Suppressor macrophage (primary cell): ENCODE measurements at regions not wholly inside any gene's neighbourhood (a gene's known extent, or its start where the extent isn't known, plus 50 kb on each side); places are given as distances from the start of the nearest gene placed in this dataset.

Source experiments
- DNase-seq, 4 experiments: peaks; one replicate each; pipeline ENCODE4 v3.0.0-alpha.2; 2020 to 2022

DNA sequence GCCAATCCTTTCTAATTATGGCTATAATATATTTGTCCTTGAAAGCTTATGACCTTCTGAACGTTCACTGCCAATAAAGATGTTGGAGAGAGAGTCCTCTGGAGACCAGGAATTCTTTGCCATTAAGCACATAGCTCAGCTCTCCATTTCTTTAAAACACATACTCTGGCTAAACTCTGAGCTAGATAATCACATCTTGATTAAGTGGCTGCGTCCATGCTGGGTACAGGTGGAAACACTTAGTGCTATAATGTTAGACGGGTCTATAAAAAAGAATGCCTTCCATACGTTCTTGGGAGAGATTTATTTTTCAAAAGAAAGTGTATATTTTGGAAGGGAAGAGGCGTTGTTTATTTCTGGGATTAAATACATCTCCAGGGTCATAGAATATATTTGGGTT, 314.5 kb downstream of the LPIN1 start:
- DNase-seq, result no peak

DNA sequence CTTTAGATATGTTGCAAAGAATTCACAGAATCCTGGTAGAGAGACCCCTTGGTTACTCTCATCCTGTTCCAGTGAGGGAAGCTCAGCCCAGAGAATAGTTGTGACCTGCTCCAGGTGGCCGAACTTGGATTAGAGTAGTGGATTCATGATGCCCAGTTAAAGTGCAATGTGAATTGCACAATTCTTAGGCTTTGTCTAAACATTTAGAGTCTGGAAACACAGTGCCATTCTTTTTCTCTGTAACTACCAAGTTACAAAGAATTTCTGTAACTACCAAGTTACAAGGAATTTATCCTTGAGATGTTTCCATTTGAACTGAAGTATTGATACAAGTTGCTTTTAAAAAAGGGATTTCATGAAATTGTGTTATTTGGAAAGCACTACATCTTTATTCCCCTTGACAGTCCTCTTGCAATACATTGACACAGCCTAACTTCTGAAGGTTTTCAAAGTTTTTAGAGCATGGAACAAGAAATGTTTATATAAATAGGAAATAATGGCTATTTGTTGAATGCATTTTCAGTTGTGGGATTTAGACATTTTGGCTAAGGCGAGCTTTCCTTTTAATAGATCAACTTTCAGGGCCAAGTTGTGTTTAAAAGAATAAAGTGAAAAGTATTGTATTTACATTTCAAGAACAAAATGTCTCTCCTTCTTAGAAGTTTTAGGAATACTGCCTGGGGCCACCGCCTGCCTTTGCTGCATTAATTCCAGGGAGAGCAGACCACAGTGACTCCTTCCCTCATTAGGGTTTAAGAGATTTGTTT, 315.0 kb downstream of the LPIN1 start:
- no peak for DNase-seq

DNA sequence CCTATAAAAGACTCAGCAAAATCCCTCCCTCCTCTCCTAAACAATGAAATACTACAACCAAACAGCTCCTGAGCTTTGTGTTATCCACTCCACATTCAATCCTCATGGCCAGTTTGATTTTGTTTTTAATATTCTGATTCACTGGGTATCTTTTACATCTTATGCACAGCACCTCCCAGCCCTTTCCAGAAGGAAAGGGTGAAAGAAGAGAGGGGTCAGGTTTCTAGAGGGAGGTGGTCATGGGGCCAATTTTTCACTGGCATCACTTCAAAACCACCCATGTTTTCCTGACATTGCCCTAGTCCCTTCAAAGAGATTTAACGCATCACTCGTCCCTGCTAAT, 315.6 kb downstream of the LPIN1 start:
- DNase-seq, result no peak

- no peak for DNase-seq
These were observed 316.8 kb downstream of the LPIN1 start for GRCh38 chr2:12063210-12063609.

GRCh38 chr2:12064153-12064552, 317.7 kb downstream of the LPIN1 start:
- DNase-seq, result no peak

GRCh38 chr2:12066116-12066515, 319.7 kb downstream of the LPIN1 start:
- no peak for DNase-seq

- no peak for DNase-seq
These were observed 320.6 kb downstream of the LPIN1 start for GRCh38 chr2:12066986-12067385.

- no peak for DNase-seq
These were observed 322.5 kb downstream of the LPIN1 start for GRCh38 chr2:12068796-12069538.

DNA sequence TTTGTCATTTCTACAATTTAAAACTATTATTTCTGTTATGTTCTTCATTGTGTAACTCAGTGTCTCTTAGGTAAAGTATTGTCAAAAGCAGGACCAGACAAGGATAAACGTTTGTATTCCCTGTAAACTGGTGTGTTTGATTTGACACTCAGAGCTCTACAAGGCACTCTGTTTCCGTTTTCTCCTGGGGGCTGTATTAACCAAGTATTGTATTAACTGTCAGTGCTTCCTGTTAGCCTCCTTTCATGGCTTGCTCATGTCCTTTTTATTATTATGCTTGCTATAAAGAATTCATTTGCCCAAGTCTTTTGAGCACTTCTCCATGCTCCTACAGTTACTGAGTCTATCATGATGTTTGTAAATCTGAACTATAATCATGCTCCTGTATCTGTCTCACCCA, 323.7 kb downstream of the LPIN1 start:
- DNase-seq, result peak in 1 of 4 experiments; percentile 28

GRCh38 chr2:12070581-12070980, 324.1 kb downstream of the LPIN1 start:
- no peak for DNase-seq

DNA sequence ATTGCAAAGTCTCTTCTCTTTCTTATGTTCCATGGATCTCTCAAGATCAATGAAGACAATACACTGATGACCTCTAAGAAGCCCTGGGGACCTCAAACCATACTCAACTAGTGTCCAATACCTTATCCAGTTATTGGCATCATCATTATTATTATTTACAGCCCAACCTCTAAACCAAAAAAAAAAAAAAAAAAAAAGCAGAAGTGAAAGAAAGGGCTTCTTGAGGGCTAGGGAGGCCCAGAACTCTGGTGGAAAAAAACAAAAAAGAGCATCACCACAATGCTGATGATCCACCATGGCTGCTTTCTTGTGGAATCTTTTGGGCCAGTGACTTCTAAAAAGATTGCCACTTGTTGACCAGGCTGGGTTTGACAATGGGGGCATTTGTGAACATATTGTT, 324.9 kb downstream of the LPIN1 start:
- DNase-seq, result peak; percentile 38 to 61 (median 52)

GRCh38 chr2:12073217-12073852, 326.9 kb downstream of the LPIN1 start:
- DNase-seq, result no peak

- no peak for DNase-seq
These were observed 327.9 kb downstream of the LPIN1 start for GRCh38 chr2:12074126-12074844.

- no peak for DNase-seq
These were observed 328.4 kb downstream of the LPIN1 start for GRCh38 chr2:12074845-12075217.

GRCh38 chr2:12075603-12076002, 329.2 kb downstream of the LPIN1 start:
- DNase-seq, result no peak

DNA sequence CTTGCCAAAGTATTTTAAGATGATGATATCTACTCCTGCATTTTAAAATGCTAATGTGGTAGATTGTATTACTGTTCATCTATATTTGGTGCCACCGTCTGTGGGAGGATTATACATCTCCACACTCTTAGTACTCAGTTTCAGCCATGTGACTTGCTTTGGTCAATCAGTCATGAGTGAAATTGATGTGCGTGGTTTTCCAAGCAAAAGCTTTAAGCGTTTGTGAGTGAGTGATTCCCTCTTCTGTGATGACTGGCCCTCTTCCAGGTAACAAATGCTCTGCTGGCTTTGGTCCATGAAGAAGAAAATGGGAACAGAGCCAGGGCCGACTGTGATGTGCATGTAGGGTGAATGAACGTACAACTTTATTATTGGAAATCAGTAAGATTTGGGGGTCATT, 330.4 kb downstream of the LPIN1 start:
- no peak for DNase-seq

GRCh38 chr2:12080360-12080759, 333.9 kb downstream of the LPIN1 start:
- no peak for DNase-seq

DNA sequence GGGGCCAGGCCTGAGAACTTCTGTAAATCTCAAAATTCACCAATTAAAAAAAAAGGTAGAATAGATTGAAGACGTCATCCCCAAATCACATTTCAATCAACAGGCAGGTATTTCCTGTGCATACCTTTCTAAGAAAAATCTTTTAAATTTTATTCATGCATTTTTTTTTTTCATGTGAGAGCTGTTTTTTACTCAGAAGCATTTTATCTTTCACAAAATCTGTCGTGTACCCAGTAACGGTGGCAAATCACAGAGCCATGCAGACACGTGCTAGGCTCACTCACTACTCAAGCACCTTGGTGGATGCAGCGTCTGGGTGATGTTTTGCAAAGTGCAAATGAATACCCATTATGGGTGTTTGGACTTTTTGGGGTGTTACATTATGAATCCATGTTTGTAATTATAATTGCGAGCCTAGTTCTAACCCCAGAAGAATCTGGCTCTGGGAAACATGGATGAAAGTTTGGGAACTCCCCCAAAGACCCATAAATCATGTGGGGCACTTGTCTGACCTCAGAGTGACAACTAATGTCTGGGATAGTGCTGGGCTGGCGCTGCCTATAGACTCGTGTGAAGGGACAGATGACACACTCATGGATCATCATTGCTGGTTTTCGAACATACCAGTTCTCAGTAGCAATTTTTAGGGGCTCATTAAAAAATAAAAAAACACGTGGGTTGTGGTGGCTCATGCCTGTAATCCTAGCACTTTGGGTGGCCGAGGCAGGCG, 335.2 kb downstream of the LPIN1 start:
- no peak for DNase-seq

DNA sequence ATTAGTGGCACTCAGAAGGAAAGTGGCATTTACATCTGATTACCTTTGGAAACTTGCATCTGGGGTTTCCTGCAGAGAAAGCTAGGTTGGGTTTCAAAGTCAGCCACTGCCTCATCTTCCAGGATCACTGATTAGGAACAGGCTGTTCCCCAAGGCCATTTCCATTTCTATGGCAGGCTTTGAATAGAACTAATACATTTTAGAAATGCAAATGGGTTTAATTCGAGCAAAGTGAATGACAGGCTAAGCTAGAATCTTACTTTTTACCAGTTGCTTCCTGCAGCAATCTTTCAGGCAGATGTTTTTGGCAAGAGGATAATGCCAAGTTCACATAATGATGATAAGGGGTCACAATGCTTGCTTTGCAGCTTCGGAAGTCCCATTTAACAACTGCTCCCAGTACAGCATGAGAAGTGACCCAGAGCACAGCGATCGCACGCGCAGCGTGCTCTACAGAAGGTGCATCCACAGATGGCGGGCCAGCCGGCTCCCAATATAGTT, 336.7 kb downstream of the LPIN1 start:
- no peak for DNase-seq

DNA sequence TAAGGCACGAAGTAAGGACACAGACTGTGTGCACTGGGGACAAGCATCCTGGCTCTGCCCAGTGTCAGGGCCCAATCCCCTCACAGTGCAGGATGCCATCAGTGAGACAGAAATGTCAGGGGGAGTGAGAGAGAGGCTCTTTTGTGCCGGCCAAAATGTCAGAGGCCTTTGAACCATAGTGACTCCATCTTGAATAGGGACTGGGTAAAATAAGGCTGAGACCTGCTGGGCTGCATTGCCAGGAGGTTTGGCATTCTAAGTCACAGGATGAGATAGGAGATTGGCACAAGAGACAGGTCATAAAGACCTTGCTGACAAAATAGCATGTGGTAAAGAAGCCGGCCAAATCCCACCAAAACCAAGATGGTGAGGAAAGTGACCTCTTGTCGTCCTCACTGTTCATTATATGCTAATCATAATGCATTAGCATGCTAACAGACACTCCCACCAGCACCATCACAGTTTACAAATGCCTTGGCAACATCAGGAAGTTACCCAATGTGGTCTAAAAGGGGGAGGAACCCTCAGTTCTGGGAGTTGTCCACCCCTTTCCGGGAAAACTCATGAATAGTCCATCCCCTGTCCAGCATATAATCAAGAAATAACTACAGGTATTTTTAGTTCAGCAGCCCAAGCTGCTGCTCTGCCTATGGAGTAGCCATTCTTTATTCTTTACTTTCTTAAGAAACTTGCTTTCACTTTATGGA, 337.4 kb downstream of the LPIN1 start:
- DNase-seq, result no peak

GRCh38 chr2:12087175-12087574, 340.7 kb downstream of the LPIN1 start:
- DNase-seq, result no peak
